Vagina (tissue), 2 donors: ENCODE measurements at regions not wholly inside any gene's neighbourhood (a gene's known extent, or its start where the extent isn't known, plus 50 kb on each side); places are given as distances from the start of the nearest gene placed in this dataset.

Source experiments
- POLR2A ChIP-seq, 2 donors: fragments of 450-650 bp; IDR thresholded peaks; one replicate each; pipeline ENCODE4 v1.6.1; 2017; ENCODE audit warnings: antibody characterized with exemption in 2 of 2, mild to moderate bottlenecking in 2 of 2, moderate library complexity in 2 of 2
- TF ChIP-seq, protein P1 (sequence below), 3 experiments: fragments of 450-650 bp in 2 of 3; fragments of 200-600 bp in 1 of 3; sonication (generic) in 1 of 3; IDR thresholded peaks; one replicate each; pipeline ENCODE4 v1.5.1; 2017 to 2019; ENCODE audit warnings: antibody characterized with exemption in 3 of 3, mild to moderate bottlenecking in 2 of 3, moderate library complexity in 2 of 3

DNA sequence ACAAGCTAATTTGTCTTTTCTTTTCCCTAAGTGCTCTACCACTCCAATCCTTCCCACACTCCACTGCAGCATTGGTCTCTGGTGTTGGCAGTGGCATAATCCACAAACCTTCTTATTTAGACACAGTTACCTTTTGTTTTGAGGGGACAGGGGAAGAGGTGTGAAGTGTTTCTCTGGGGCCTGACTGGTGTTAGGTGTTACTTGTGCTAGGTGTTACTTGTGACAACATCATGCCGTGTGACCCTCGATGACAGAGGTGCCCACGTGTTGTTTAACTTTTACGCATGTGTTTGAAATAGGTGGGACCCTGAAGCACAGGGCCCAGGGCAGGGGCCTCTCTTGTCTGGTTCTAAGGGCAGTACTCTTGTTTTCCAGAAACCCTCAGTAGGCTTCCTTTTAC lies 70.5 kb upstream of the SPRY4 start:
- TF ChIP-seq, protein P1, sequence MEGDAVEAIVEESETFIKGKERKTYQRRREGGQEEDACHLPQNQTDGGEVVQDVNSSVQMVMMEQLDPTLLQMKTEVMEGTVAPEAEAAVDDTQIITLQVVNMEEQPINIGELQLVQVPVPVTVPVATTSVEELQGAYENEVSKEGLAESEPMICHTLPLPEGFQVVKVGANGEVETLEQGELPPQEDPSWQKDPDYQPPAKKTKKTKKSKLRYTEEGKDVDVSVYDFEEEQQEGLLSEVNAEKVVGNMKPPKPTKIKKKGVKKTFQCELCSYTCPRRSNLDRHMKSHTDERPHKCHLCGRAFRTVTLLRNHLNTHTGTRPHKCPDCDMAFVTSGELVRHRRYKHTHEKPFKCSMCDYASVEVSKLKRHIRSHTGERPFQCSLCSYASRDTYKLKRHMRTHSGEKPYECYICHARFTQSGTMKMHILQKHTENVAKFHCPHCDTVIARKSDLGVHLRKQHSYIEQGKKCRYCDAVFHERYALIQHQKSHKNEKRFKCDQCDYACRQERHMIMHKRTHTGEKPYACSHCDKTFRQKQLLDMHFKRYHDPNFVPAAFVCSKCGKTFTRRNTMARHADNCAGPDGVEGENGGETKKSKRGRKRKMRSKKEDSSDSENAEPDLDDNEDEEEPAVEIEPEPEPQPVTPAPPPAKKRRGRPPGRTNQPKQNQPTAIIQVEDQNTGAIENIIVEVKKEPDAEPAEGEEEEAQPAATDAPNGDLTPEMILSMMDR (IDR thresholded peaks at IDR 0.05), result no peak
- no peak for TF ChIP-seq POLR2A (IDR thresholded peaks at IDR 0.05)
